ENCODE measurements at regions not wholly inside any gene's neighbourhood (a gene's known extent, or its start where the extent isn't known, plus 50 kb on each side); places are given as distances from the start of the nearest gene placed in this dataset.
A peak's percentile ranks its signal among the peaks of the same experiment; 100 is the strongest.

- DNase-seq (ENCODE audit: low spot score), result no peak
Measured at GRCh38 chr17:27973258-27974044, 69.0 kb upstream of the NLK start.

- DNase-seq (ENCODE audit: low spot score), result no peak
Measured at GRCh38 chr17:27974045-27974436, 68.4 kb upstream of the NLK start.

GRCh38 chr17:27974531-27975145 is 67.8 kb upstream of the NLK start:
- DNase-seq (ENCODE audit: low spot score), result no peak

GRCh38 chr17:27975146-27976011 is 67.1 kb upstream of the NLK start:
- peak; percentile 65 for DNase-seq (ENCODE audit: low spot score)

- peak; percentile 63 for DNase-seq (ENCODE audit: low spot score)
Measured at GRCh38 chr17:27976331-27976730, 66.1 kb upstream of the NLK start.

- no peak for DNase-seq (ENCODE audit: low spot score)
Measured at GRCh38 chr17:27977751-27978688, 64.5 kb upstream of the NLK start.

GRCh38 chr17:27978689-27979175 is 63.7 kb upstream of the NLK start:
- DNase-seq (ENCODE audit: low spot score), result no peak

GRCh38 chr17:27980043-27980442 is 62.4 kb upstream of the NLK start:
- peak; percentile 90 for DNase-seq (ENCODE audit: low spot score)

- DNase-seq (ENCODE audit: low spot score), result no peak
Measured at GRCh38 chr17:27981978-27982377, 60.5 kb upstream of the NLK start.

GRCh38 chr17:27982688-27983087 is 59.8 kb upstream of the NLK start:
- DNase-seq (ENCODE audit: low spot score), result no peak

- no peak for DNase-seq (ENCODE audit: low spot score)
Measured at GRCh38 chr17:27983853-27984252, 58.6 kb upstream of the NLK start.

GRCh38 chr17:27984404-27984803 is 58.1 kb upstream of the NLK start:
- no peak for DNase-seq (ENCODE audit: low spot score)

GRCh38 chr17:27984816-27985215 is 57.7 kb upstream of the NLK start:
- no peak for DNase-seq (ENCODE audit: low spot score)

GRCh38 chr17:27985306-27985705 is 57.2 kb upstream of the NLK start:
- no peak for DNase-seq (ENCODE audit: low spot score)

GRCh38 chr17:27985736-27986399 is 56.6 kb upstream of the NLK start:
- no peak for DNase-seq (ENCODE audit: low spot score)

- no peak for DNase-seq (ENCODE audit: low spot score)
Measured at GRCh38 chr17:27986805-27987684, 55.4 kb upstream of the NLK start.

GRCh38 chr17:27989046-27989445 is 53.4 kb upstream of the NLK start:
- DNase-seq (ENCODE audit: low spot score), result peak; percentile 81

- DNase-seq (ENCODE audit: low spot score), result no peak
Measured at GRCh38 chr17:27990100-27990499, 52.4 kb upstream of the NLK start.

- no peak for DNase-seq (ENCODE audit: low spot score)
Measured at GRCh38 chr17:27990979-27991378, 51.5 kb upstream of the NLK start.

- DNase-seq (ENCODE audit: low spot score), result no peak
Measured at GRCh38 chr17:27991462-27991993, 50.9 kb upstream of the NLK start.

Data from kidney tubule cell (primary cell).